WTC11 (cell line): ENCODE measurements at regions not wholly inside any gene's neighbourhood (a gene's known extent, or its start where the extent isn't known, plus 50 kb on each side); places are given as distances from the start of the nearest gene placed in this dataset.

ENCODE experiments used
- ATAC-seq: fragments of 200-7000 bp; cut with Tn5 transposase; 2 replicates; pipeline ENCODE4 v1.10.0; 2021; ENCODE audit warnings: mild to moderate bottlenecking, moderate library complexity
- CTCF ChIA-PET: fragments of 300-600 bp; sonication (Branson Sonifier 250); formaldehyde crosslinking; loops from one replicate; lab custom pipeline; 2021; ENCODE audit warnings: antibody characterized with exemption; lab: Charles Lee
- POLR2A ChIA-PET: fragments of 350-600 bp; sonication (Branson Sonifier 250); formaldehyde crosslinking; loops from one replicate; lab custom pipeline; 2021; ENCODE audit warnings: antibody characterized with exemption; lab: Charles Lee
- DNase-seq: peaks from one replicate; pipeline ENCODE4 v3.0.0; 2021; ENCODE audit warnings: low spot score
- H3K27ac Mint-ChIP-seq: 2 replicates; pipeline ENCODE4 v1.8.0; 2021; ENCODE audit warnings: mixed read lengths
- H3K27me3 Mint-ChIP-seq: 2 replicates; pipeline ENCODE4 v1.8.0; 2021; ENCODE audit warnings: low read depth, mild to moderate bottlenecking, moderate library complexity, mixed read lengths
- H3K36me3 Mint-ChIP-seq: 2 replicates; pipeline ENCODE4 v1.8.0; 2021; ENCODE audit warnings: mixed read lengths
- H3K4me1 Mint-ChIP-seq: 2 replicates; pipeline ENCODE4 v1.8.0; 2022; ENCODE audit warnings: mixed read lengths
- H3K4me3 Mint-ChIP-seq: 2 replicates; pipeline ENCODE4 v1.8.0; 2021; ENCODE audit warnings: mild to moderate bottlenecking, moderate library complexity, mixed read lengths
- H3K9me3 Mint-ChIP-seq: 2 replicates; pipeline ENCODE4 v1.8.0; 2021; ENCODE audit warnings: mixed read lengths
- ARID4B ChIP-seq: sonication (generic); formaldehyde crosslinking; IDR thresholded peaks from 2 replicates; pipeline ENCODE4 v1.8.0; 2023; ENCODE audit warnings: missing genetic modification reagents, mild to moderate bottlenecking, borderline replicate concordance
- CBFB ChIP-seq: sonication (generic); formaldehyde crosslinking; IDR thresholded peaks from 2 replicates; pipeline ENCODE4 v1.8.1; 2022; ENCODE audit warnings: mild to moderate bottlenecking, low read depth, missing genetic modification reagents
- CDX4 ChIP-seq: fragments of 250-450 bp; sonication (Bioruptor Pico); IDR thresholded peaks from 2 replicates; pipeline ENCODE4 v1.9.0; 2021; ENCODE audit warnings: moderate library complexity, mild to moderate bottlenecking, inconsistent platforms, borderline replicate concordance
- ESRRA ChIP-seq: sonication (generic); formaldehyde crosslinking; IDR thresholded peaks from 2 replicates; pipeline ENCODE4 v1.8.1; 2022; ENCODE audit warnings: mild to moderate bottlenecking, missing genetic modification reagents, borderline replicate concordance
- FOXP1 ChIP-seq: sonication (generic); formaldehyde crosslinking; IDR thresholded peaks from 2 replicates; pipeline ENCODE4 v1.8.0; 2022; ENCODE audit warnings: missing genetic modification reagents, mild to moderate bottlenecking, moderate library complexity, borderline replicate concordance
- FOXP4 ChIP-seq: sonication (generic); formaldehyde crosslinking; IDR thresholded peaks from 2 replicates; pipeline ENCODE4 v1.8.0; 2022; ENCODE audit warnings: mild to moderate bottlenecking, missing genetic modification reagents
- IRF2 ChIP-seq: sonication (generic); formaldehyde crosslinking; IDR thresholded peaks from 2 replicates; pipeline ENCODE4 v1.8.0; 2022; ENCODE audit warnings: low read depth, missing genetic modification reagents, borderline replicate concordance
- NR3C1 ChIP-seq: sonication (generic); formaldehyde crosslinking; conservative IDR thresholded peaks from 2 replicates; pipeline ENCODE4 v1.8.1; 2023; ENCODE audit warnings: low read depth, mild to moderate bottlenecking, missing genetic modification reagents
- SMAD3 ChIP-seq: sonication (generic); formaldehyde crosslinking; IDR thresholded peaks from 2 replicates; pipeline ENCODE4 v1.8.0; 2022; ENCODE audit warnings: missing genetic modification reagents, mild to moderate bottlenecking, borderline replicate concordance
- ZNF219 ChIP-seq: sonication (generic); formaldehyde crosslinking; IDR thresholded peaks from 2 replicates; pipeline ENCODE4 v1.8.0; 2023; ENCODE audit warnings: missing genetic modification reagents, mild to moderate bottlenecking, borderline replicate concordance
- ZNF281 ChIP-seq: sonication (generic); formaldehyde crosslinking; IDR thresholded peaks from 2 replicates; pipeline ENCODE4 v1.8.0; 2023; ENCODE audit warnings: mild to moderate bottlenecking, missing genetic modification reagents
- TF ChIP-seq, protein P1 (sequence below): sonication (generic); formaldehyde crosslinking; IDR thresholded peaks from 2 replicates; pipeline ENCODE4 v1.8.1; 2022; ENCODE audit warnings: low read depth, missing genetic modification reagents, borderline replicate concordance
- TF ChIP-seq, protein P2 (sequence below): sonication (generic); formaldehyde crosslinking; IDR thresholded peaks from 2 replicates; pipeline ENCODE4 v1.8.1; 2023; ENCODE audit warnings: mild to moderate bottlenecking, missing genetic modification reagents, borderline replicate concordance
- TF ChIP-seq, protein P3 (sequence below): sonication (generic); formaldehyde crosslinking; IDR thresholded peaks from 2 replicates; pipeline ENCODE4 v1.8.1; 2023; ENCODE audit warnings: mild to moderate bottlenecking, missing genetic modification reagents

GRCh38 chr22:49139492-49140151, 688.1 kb downstream of the BRD1 start:
- Mint-ChIP-seq H3K4me1 (peaks cover 12% of the 10 kb centered on the region; the same call in 1 of the 2 replicates), H3K27me3 (no peaks in the 10 kb centered on the region), H3K9me3 (peaks cover 10% of the 10 kb centered on the region), H3K27ac (no peak overlapping the region), H3K4me3 (no peak overlapping the region), H3K36me3 (no peaks in the 10 kb centered on the region)
- no peak for TF ChIP-seq FOXP1 (CRISPR knock-in tag)
- TF ChIP-seq, protein P1, sequence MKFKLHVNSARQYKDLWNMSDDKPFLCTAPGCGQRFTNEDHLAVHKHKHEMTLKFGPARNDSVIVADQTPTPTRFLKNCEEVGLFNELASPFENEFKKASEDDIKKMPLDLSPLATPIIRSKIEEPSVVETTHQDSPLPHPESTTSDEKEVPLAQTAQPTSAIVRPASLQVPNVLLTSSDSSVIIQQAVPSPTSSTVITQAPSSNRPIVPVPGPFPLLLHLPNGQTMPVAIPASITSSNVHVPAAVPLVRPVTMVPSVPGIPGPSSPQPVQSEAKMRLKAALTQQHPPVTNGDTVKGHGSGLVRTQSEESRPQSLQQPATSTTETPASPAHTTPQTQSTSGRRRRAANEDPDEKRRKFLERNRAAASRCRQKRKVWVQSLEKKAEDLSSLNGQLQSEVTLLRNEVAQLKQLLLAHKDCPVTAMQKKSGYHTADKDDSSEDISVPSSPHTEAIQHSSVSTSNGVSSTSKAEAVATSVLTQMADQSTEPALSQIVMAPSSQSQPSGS, result no peak
- TF ChIP-seq, protein P2, sequence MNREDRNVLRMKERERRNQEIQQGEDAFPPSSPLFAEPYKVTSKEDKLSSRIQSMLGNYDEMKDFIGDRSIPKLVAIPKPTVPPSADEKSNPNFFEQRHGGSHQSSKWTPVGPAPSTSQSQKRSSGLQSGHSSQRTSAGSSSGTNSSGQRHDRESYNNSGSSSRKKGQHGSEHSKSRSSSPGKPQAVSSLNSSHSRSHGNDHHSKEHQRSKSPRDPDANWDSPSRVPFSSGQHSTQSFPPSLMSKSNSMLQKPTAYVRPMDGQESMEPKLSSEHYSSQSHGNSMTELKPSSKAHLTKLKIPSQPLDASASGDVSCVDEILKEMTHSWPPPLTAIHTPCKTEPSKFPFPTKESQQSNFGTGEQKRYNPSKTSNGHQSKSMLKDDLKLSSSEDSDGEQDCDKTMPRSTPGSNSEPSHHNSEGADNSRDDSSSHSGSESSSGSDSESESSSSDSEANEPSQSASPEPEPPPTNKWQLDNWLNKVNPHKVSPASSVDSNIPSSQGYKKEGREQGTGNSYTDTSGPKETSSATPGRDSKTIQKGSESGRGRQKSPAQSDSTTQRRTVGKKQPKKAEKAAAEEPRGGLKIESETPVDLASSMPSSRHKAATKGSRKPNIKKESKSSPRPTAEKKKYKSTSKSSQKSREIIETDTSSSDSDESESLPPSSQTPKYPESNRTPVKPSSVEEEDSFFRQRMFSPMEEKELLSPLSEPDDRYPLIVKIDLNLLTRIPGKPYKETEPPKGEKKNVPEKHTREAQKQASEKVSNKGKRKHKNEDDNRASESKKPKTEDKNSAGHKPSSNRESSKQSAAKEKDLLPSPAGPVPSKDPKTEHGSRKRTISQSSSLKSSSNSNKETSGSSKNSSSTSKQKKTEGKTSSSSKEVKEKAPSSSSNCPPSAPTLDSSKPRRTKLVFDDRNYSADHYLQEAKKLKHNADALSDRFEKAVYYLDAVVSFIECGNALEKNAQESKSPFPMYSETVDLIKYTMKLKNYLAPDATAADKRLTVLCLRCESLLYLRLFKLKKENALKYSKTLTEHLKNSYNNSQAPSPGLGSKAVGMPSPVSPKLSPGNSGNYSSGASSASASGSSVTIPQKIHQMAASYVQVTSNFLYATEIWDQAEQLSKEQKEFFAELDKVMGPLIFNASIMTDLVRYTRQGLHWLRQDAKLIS (CRISPR knock-in tag), result no peak
- TF ChIP-seq IRF2 (CRISPR knock-in tag), result no peak
- ChIA-PET POLR2A (no interaction called here), CTCF (no interaction called here)
- no peak for ATAC-seq
- no peak for DNase-seq

- Mint-ChIP-seq H3K36me3 (no peaks in the 10 kb centered on the region), H3K4me1 (peaks cover 12% of the 10 kb centered on the region; the same call in 1 of the 2 replicates), H3K27ac (no peak overlapping the region), H3K4me3 (no peak overlapping the region), H3K27me3 (no peaks in the 10 kb centered on the region), H3K9me3 (peaks cover 10% of the 10 kb centered on the region)
- TF ChIP-seq, protein P3, sequence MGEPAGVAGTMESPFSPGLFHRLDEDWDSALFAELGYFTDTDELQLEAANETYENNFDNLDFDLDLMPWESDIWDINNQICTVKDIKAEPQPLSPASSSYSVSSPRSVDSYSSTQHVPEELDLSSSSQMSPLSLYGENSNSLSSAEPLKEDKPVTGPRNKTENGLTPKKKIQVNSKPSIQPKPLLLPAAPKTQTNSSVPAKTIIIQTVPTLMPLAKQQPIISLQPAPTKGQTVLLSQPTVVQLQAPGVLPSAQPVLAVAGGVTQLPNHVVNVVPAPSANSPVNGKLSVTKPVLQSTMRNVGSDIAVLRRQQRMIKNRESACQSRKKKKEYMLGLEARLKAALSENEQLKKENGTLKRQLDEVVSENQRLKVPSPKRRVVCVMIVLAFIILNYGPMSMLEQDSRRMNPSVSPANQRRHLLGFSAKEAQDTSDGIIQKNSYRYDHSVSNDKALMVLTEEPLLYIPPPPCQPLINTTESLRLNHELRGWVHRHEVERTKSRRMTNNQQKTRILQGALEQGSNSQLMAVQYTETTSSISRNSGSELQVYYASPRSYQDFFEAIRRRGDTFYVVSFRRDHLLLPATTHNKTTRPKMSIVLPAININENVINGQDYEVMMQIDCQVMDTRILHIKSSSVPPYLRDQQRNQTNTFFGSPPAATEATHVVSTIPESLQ (CRISPR knock-in tag), result no peak
- TF ChIP-seq SMAD3 (CRISPR knock-in tag) (no peak), FOXP4 (CRISPR knock-in tag) (no peak), ESRRA (CRISPR knock-in tag) (no peak), ZNF219 (CRISPR knock-in tag) (no peak), ARID4B (no peak), CDX4 (no peak), NR3C1 (CRISPR knock-in tag) (no peak), CBFB (CRISPR knock-in tag) (no peak), ZNF281 (CRISPR knock-in tag) (no peak)
- CTCF ChIA-PET, result no interaction called here
- DNase-seq (no peak), ATAC-seq (no peak)
- POLR2A ChIA-PET, result no interaction called here
These were observed 689.4 kb downstream of the BRD1 start for GRCh38 chr22:49138250-49138790.
